Endothelial cell of umbilical vein (primary cell): ENCODE measurements at regions not wholly inside any gene's neighbourhood (a gene's known extent, or its start where the extent isn't known, plus 50 kb on each side); places are given as distances from the start of the nearest gene placed in this dataset.

Experiments used
- BruUV-seq: library from RNA; stranded (reverse); fragments of 400-500 nt; replicated peaks from 2 replicates; lab custom pipeline; 2021; lab: Mats Ljungman, UMichigan
- CTCF ChIA-PET: fragments of 300-600, 350-600 bp; sonication (Branson Sonifier 250); formaldehyde crosslinking; loops from one replicate; lab custom pipeline; 2021; ENCODE audit warnings: antibody characterized with exemption, inconsistent platforms; lab: Charles Lee
- POLR2A ChIA-PET: fragments of 300-600, 350-600 bp; sonication (Branson Sonifier 250); formaldehyde crosslinking; loops from one replicate; lab custom pipeline; 2021; ENCODE audit warnings: antibody characterized with exemption, inconsistent platforms; lab: Charles Lee
- DNase-seq: peaks from one replicate; pipeline ENCODE4 v3.0.0-alpha.2; 2011; ENCODE audit warnings: low read depth, low spot score
- FAIRE-seq: peaks from 2 replicates; lab custom pipeline; 2011; peaks lifted over from hg19 to GRCh38; lab: Jason Lieb, UNC
- H2AFZ ChIP-seq: 2 replicates; pipeline ENCODE4 v1.6.0; 2012; ENCODE audit warnings: low read depth, low read length, control low read depth, inconsistent platforms
- H3K27ac ChIP-seq: 2 replicates; pipeline ENCODE4 v1.5.1; 2011; ENCODE audit warnings: low read depth, mild to moderate bottlenecking, control low read depth, low read length, moderate library complexity; ENCODE audit not compliant: insufficient read depth
- H3K27me3 ChIP-seq, 2 experiments: 2 replicates each; pipeline versions ENCODE4 v1.6.0 to v1.6.1; 2011; ENCODE audit warnings: low read length in 2 of 2, mixed read lengths in 1 of 2; ENCODE audit not compliant: control insufficient read depth in 2 of 2, insufficient read depth in 2 of 2
- H3K36me3 ChIP-seq, 2 experiments: 2 replicates in 1 of 2; 3 replicates in 1 of 2; pipeline ENCODE4 v1.5.1; 2011; ENCODE audit warnings: low read length in 2 of 2, mild to moderate bottlenecking in 1 of 2, moderate library complexity in 1 of 2; ENCODE audit not compliant: control insufficient read depth in 2 of 2, insufficient read depth in 2 of 2; ENCODE audit errors: extremely low read depth in 1 of 2
- H3K4me1 ChIP-seq: 3 replicates; pipeline ENCODE4 v1.5.1; 2011; ENCODE audit warnings: mild to moderate bottlenecking, low read length; ENCODE audit not compliant: control insufficient read depth, insufficient read depth; ENCODE audit errors: extremely low read depth
- H3K4me2 ChIP-seq: 2 replicates; pipeline ENCODE4 v1.6.1; 2011; ENCODE audit warnings: low read length, control low read depth, mixed read lengths; ENCODE audit not compliant: insufficient read depth
- H3K4me3 ChIP-seq, 3 experiments: fragments of 200-600 bp in 1 of 3; sonication (generic), shearing (Covaris generic) in 1 of 3; replicated peaks in 1 of 3; 2 replicates each; pipeline ENCODE4 v1.5.1; 2011 to 2016; ENCODE audit warnings: control low read depth in 3 of 3, low read length in 3 of 3, mild to moderate bottlenecking in 2 of 3, inconsistent platforms in 1 of 3, low read depth in 1 of 3, moderate library complexity in 1 of 3; ENCODE audit not compliant: insufficient read depth in 1 of 3
- H3K79me2 ChIP-seq: 2 replicates; pipeline ENCODE4 v1.6.0; 2012; ENCODE audit warnings: low read length, inconsistent platforms; ENCODE audit not compliant: control insufficient read depth, insufficient read depth
- H3K9ac ChIP-seq: replicated peaks from 2 replicates; pipeline ENCODE3; 2011; ENCODE audit warnings: low read length, control low read depth; ENCODE audit not compliant: insufficient read depth; ENCODE audit errors: extremely low read depth
- H3K9me1 ChIP-seq: replicated peaks from 3 replicates; pipeline ENCODE4 v1.6.0; 2011; ENCODE audit warnings: mild to moderate bottlenecking, low read length; ENCODE audit not compliant: control insufficient read depth, insufficient read depth; ENCODE audit errors: extremely low read depth
- H3K9me3 ChIP-seq: replicated peaks from 2 replicates; pipeline ENCODE4 v1.5.1; 2012; ENCODE audit warnings: low read length, inconsistent platforms; ENCODE audit not compliant: control insufficient read depth, insufficient read depth
- H4K20me1 ChIP-seq: replicated peaks from 2 replicates; pipeline ENCODE3; 2011; ENCODE audit warnings: mild to moderate bottlenecking, low read length; ENCODE audit not compliant: control insufficient read depth, insufficient read depth; ENCODE audit errors: extremely low read depth
- CTCF ChIP-seq, 2 donors: IDR thresholded peaks; 1 replicate in 1 of 2; 2 replicates in 1 of 2; pipeline ENCODE4 v1.5.1; 2011; ENCODE audit warnings: low read length in 2 of 2, mild to moderate bottlenecking in 2 of 2, moderate library complexity in 2 of 2, control low read depth in 1 of 2, inconsistent platforms in 1 of 2, low read depth in 1 of 2; ENCODE audit not compliant: insufficient read depth in 1 of 2; ENCODE audit errors: extremely low read depth in 1 of 2
- EZH2 ChIP-seq: IDR thresholded peaks from 2 replicates; pipeline ENCODE4 v1.6.1; 2012; ENCODE audit warnings: borderline replicate concordance, low read depth, mild to moderate bottlenecking, moderate library complexity, low read length, inconsistent platforms; ENCODE audit not compliant: severe bottlenecking
- FOS ChIP-seq: IDR thresholded peaks from 2 replicates; pipeline ENCODE4 v1.6.1; 2011; ENCODE audit warnings: mild to moderate bottlenecking, low read length, moderate library complexity, borderline replicate concordance; ENCODE audit not compliant: insufficient read depth
- GATA2 ChIP-seq: IDR thresholded peaks from 2 replicates; pipeline ENCODE4 v1.7.0; 2011; ENCODE audit warnings: low read depth, mild to moderate bottlenecking, moderate library complexity, mixed read lengths, low read length; ENCODE audit not compliant: insufficient read length, insufficient read depth
- JUN ChIP-seq: IDR thresholded peaks from 2 replicates; pipeline ENCODE4 v1.6.1; 2011; ENCODE audit warnings: borderline replicate concordance, low read depth; ENCODE audit not compliant: insufficient read length, insufficient read depth
- MAX ChIP-seq: IDR thresholded peaks from 2 replicates; pipeline ENCODE4 v1.6.1; 2011; ENCODE audit not compliant: insufficient read depth, insufficient read length
- MYC ChIP-seq: IDR thresholded peaks from one replicate; pipeline ENCODE4 v1.6.1; 2011; ENCODE audit warnings: mild to moderate bottlenecking, low read depth, low read length
- POLR2A ChIP-seq: IDR thresholded peaks from 2 replicates; pipeline ENCODE4 v1.6.1; 2012; ENCODE audit warnings: low read depth, mild to moderate bottlenecking, control low read depth, low read length
- POLR2AphosphoS5 ChIP-seq: IDR thresholded peaks from 2 replicates; pipeline ENCODE4 v1.6.1; 2012; ENCODE audit warnings: low read depth, mild to moderate bottlenecking, control low read depth, low read length, moderate library complexity; ENCODE audit not compliant: insufficient read depth
- dilution Hi-C: fragments of 300-500 bp; cut with MboI; formaldehyde crosslinking; loops from one replicate; pipeline ENCODE4 v1.15.0; 2019; ENCODE audit warnings: low sequenced_read_pairs; ENCODE audit not compliant: extremely low pct_ligation_motif_present
- intact Hi-C: fragments of 100-400 bp; cut with micrococcal nuclease; formaldehyde crosslinking; loops from one replicate; pipeline ENCODE4 v1.10.0; 2022

- no peak for FAIRE-seq
Observed at GRCh38 chr11:134768463-134768862, 356.4 kb upstream of the B3GAT1 start.

More at GRCh38 chr11:134768463-134768862, 356.4 kb upstream of the B3GAT1 start:
- H3K27me3 ChIP-seq, result no peaks in the 10 kb centered on the region
- intact Hi-C loops, result no loop called here
- dilution Hi-C loops, result no loop called here
- no peak overlapping the region for H3K4me2 ChIP-seq
- no peak overlapping the region for H2AFZ ChIP-seq
- ChIA-PET POLR2A (no interaction called here), CTCF (no interaction called here)
- no peaks in the 10 kb centered on the region for H3K4me1 ChIP-seq
- DNase-seq, result no peak
- H3K9me1 ChIP-seq, result no peaks in the 10 kb centered on the region
- no peaks in the 10 kb centered on the region for H3K79me2 ChIP-seq
- no peaks in the 10 kb centered on the region for H4K20me1 ChIP-seq
- no peak overlapping the region for H3K9ac ChIP-seq
- H3K36me3 ChIP-seq, result no peaks in the 10 kb centered on the region
- H3K9me3 ChIP-seq, result no peaks in the 10 kb centered on the region
- BruUV-seq, result no TSS peak
- H3K27ac ChIP-seq, result no peak overlapping the region
- no peak overlapping the region for H3K4me3 ChIP-seq
- no peak for TF ChIP-seq FOS
- no peak for TF ChIP-seq MAX
- no peak for TF ChIP-seq POLR2AphosphoS5
- TF ChIP-seq CTCF (IDR thresholded peaks at IDR 0.05; ENCODE audit: extremely low read depth in 1 of 2, insufficient read depth in 1 of 2, low read depth in 1 of 2, low read length in 2 of 2), result no peak
- no peak for TF ChIP-seq MYC
- no peak for TF ChIP-seq EZH2
- TF ChIP-seq GATA2, result no peak
- TF ChIP-seq JUN, result no peak
- TF ChIP-seq POLR2A, result no peak
